GM19328 (cell line): ENCODE measurements at regions not wholly inside any gene's neighbourhood (a gene's known extent, or its start where the extent isn't known, plus 50 kb on each side); places are given as distances from the start of the nearest gene placed in this dataset.

Experiments used
- ATAC-seq: cut with Tn5 transposase; IDR thresholded peaks from one replicate; pipeline ENCODE4 v1.9.1; 2021; ENCODE audit warnings: mild to moderate bottlenecking, moderate library complexity; ENCODE audit not compliant: unreplicated experiment

DNA sequence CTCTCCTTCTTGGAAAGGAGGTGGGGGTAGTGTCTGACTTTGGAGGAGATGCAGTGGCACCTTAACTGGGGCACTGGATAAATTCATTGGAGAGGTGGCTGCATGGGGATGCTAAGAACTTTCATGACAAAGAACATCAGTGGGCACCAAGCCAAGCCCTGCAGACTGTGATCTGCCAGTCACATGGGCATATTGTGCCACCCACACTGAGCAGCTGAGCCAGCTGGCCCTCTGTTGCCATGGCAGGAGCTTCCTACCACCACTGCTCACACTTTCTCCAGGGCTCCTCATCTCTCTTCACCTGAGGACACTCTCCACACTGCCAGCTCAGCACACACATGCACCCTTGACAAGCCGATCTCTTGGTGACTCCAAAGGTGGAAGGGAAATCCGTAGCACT is 715.6 kb downstream of the QKI start:
- no peak for ATAC-seq

DNA sequence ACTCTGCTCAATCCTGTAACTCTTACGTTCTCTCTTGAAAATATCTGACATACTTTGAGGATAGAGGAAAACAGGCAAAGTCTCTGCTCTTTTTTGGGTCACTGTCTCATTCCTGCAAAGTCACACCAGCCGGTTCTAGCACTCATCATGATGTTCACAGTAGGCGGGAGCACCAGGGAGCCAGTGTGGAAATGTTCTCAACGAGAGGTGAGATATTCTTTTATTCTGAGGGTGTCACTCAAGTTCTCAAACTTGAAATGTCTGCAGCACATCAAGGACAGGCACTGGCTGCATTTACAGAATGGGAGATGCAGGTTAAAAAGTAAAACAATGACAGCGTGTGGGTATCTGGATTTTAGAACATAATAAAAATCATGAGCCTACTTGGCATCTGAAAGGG is 714.7 kb downstream of the QKI start:
- ATAC-seq, result no peak

DNA sequence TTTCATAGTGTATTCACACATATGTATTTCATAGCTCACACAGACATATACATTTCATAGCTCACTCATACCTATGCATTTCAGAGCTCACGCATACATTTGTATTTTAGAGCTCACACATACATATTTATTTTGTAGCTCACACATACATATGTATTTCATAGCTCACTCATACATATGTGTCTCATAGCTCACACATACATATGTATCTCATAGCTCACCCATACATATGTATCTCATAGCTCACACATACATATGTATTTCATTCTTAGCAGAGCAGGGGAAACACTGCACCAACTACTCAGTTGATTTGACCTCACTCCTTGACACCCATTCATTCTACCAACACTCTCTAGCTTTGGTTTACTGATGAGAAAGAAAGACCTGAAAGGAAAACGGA is 713.6 kb downstream of the QKI start:
- ATAC-seq, result no peak

DNA sequence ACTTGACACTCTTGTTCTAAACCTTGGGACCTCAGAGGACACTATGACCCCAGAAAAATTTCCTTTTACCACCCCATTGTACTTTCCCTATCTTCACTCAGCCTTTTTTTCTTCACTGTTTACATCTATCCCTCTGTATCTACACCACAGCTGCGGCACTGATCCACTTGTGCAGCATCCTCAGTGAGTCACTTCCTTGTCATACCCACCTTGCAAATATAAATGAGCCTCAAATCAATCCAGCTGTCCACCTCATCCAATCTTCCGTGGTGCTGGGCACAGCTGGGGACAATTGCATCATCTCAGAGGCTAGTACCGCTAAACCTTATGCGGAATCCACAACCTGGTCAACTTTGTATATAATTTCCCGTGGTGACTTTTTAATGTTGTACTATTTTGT is 710.5 kb downstream of the QKI start:
- no peak for ATAC-seq

DNA sequence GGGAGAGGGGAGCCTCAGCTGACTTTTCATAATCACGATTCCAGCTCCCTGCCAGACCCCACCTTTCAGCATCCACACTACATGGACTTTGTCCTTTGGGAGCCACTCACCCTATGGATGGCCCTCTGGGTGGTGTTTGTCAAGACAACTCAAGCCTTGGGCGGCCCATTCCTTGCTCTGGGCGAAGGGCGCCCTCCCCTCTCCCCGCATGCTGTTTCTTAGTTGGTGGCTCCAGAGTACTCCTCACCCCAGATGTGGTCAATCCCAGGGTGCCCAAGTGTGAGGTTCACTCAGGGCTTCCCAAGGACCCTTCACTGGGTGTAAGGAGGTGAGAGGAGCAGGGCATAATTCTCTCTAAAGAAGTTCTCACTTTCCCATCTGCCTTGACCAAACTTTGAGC is 710.0 kb downstream of the QKI start:
- no peak for ATAC-seq

DNA sequence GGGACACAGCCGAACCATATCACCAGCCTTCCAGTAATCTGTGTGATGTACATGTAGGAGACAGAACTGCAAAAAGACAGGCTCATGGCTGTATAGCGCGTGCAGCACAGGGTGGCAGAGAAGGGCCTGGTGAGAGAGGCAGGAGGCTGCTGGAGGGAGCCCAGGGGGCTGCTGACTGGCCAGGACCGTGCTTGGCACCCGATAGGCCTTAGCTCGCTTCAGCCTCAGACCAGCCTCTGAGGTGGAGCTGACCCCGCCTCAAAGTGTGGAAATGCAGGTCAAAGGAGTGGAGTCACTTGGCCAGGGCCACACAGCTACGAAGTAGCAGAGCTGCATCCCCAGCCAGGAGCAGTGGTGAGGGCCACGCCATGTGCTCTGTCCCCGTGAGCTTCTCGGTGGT is 707.6 kb downstream of the QKI start:
- no peak for ATAC-seq

DNA sequence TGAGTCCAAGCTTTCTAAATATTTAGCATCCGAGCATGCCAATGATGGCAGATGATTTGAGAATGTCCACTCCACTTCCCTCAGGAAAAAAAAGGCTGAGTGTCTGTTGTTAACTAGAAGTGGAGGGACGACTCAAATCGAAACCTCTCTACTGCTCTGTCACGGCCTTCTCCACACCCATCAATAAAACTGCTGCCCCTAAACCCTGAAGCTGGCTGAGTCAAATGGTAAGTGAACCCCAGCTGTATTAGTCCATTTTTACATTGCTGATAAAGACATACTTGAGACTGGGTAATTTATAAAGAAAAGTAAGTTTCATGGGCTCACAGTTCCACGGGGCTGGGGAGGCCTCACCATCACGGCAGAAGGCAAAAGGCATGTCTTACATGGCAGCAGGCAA is 707.0 kb downstream of the QKI start:
- ATAC-seq, result no peak

DNA sequence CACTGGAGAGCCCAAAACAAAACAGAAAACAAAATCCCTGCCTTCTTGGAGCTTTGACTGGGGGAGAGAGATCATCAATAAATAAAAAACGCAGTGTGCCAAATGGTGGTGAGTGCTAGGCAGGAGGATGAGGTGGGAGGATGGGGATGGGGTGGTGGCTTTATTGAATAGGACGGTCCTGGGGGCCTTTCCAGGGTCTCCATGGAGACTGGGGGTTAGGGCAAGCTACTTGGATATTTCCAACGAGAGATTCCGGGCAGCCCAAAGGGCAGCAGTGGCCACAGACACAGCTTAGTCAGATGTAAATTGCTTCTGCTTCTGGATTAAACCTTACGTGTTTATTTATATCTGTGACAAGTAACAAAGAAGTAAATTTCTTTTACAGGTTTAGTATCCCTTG is 700.1 kb downstream of the QKI start:
- ATAC-seq, result no peak

DNA sequence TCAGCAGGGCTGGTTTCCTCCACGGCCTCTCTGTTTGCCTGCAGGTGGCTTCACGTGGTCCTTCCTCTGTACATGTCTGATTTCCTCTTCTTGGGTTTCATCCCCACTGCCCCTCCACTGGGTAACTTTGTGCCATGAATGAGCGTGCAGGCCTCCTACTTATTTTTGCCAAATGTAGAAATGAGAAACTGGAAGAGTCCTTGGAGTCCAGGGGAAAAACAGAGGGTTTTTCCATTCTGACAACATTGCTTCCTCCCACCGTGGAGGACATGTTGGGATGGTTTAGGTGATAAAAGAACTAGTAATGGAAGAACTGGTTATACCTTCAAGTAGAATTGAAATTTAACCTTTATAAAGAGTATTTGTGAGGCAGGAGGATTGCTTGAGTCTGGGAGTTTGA is 699.5 kb downstream of the QKI start:
- no peak for ATAC-seq

DNA sequence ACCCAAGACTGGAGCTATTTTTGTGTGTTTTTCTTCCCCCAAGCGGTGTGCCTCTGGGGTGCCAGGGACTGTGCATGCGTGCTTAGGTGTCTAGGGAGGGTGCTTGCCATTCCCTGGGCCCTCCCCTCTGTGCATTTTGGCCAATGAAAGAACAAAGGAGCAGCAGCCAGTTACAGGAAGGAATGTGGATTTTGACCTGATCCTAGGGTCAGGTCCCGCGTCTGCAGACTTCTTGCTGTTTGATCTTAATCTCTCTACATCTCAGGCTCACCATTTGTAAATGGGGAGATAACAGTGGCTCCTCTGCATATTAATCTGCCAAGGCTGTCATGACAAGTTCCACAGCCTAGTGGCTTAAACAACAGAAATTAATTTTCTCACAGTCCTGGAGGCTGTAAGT is 699.1 kb downstream of the QKI start:
- no peak for ATAC-seq

DNA sequence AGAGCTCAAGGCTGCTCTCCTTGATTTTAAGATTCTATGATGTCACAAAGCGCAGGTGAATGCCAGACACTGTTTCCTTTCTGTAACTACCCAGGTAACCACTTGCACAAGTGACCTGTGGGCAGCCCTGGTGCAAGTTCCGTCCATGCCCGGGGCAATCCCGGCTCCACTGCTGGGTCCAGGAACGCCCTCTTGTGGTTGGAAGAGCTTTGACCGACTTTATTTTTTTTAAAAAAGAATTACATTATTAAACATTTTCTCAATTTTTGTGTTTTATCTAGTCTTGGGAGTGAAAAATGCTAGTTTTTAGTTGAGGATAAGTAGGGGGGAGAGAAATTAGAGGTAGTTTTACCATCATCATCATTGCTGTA is 695.2 kb downstream of the QKI start:
- ATAC-seq, result no peak

DNA sequence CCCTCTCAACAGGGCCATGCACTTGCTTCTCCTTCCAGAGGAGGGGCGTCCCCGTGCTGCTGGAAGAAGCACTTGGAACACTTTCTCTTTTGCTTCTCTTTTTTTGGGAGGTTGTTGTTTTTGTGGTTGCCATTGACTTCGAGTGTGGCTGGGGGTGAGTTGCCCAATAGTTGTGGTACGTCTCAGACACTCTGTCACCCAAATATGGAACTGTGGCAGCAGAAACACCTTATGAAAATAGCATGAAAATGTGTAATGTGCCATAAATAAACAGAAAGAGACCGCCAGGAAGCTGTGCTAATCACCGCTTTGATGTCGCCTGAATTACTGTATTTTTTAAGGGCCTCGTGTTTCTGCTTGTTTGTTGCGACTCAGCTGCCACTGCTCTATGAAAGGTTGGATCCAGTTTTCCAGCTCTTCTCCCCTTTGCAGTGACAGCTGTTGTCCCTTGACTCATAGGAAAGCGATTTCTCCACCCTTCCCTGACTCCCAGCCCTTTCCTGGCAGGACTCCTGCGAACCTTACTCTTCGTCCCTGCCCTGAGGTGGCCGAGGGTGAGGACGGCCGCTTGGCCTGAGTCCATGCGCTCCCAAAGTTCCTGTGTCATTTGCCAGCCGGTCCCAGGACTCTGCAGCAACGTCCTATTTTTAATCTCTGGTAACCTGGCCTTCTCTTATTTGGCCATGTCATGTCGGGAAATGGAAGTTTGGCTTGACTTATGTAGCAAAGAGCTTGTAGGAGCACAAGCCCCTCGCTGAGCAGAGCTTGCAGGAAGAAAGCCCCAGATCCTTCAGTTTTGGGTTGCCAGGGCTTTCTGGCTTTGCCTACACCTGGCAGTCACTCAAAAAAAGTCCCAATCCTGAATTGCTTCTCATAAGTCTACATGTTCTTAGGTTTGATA is 694.6 kb downstream of the QKI start:
- no peak for ATAC-seq

DNA sequence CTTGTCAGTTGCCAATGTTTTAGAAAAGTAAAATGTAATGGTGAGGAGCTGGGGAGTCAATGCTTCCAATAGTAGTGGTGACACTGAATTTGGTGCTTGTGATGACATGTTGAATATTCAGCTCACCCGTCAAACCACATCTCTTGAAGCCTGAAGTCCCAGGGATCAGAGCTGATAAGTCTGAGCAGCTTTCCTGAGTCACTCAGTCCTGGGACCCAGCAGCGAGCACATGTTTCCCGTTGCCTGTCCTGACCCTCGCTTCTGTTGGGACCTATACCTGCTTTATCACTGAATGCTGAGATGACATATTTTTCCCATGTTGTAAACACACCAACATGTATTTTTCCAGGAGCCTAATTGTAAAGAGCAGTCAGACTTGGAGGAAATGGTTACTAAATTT is 693.6 kb downstream of the QKI start:
- no peak for ATAC-seq

DNA sequence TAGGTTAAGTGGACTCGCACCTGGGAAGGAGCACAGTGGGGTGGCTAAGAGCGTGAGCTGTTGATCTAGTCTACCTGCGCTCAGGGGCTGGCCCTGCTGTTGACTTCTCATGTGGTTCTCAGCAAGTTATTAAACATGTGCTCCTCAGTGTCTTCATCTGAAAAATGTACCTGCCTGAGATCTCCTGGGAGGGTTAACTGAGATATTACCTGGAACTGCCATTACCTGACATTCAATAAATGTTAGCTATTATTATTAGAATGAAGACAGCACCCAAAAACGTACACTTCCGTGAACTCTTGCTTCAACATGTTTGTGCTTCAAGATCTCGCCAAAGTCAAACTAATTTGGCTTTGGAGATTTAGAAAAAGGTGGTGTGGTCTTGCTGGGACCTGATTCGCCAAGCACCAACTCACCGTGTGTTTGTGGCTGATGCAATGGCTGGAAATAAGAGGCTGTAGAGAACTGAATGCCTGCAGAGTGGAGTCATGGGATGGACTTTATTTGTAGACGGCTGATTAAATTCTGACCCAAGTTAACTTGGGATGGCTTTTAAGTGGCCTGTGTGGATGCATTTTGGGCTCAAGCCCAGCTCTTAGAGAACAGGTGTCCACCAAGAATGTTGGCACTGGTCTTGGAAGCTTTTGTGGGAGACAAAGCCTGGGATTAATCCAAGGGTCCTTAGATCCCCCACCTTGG is 692.9 kb downstream of the QKI start:
- no peak for ATAC-seq

DNA sequence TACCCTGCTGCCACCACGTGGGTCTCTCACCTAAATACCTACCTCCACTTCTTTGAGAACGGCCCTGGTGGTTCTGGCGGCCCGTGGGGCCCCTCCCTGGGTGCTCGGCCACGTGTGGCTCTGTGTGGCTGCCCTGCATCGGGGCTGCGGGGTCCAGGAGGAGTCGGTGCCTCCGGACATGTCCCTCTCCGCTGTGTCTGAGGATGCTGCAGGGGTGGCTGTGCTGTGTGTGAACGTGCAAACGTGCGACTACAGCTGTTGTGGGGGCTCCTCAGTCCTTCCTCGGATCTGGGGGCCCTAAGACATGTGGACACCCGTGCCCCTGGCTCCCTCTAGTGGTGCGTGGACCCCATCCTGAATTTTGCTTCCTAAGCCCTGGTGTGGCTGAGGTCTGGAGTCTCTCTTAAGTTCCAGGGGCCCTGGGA is 691.8 kb downstream of the QKI start:
- no peak for ATAC-seq

DNA sequence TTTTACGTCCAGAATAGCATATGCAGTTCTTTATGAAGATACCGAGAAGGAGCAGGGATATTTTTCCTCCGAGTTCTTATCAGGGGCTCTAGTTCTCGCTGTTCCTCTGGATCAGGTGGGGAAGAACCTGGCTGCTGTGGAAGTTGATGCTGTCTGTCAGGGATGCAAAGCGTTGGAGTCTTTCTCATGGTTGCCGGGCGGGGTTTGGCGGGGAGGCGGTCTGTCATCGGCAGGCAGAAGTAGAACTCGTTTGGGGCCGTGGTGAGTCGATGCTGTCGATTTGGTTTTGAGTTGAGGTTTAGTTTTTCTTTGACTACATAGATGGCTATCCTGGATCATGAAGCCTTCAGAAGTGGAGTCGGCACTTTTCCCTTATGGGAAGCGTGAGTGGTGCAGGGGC is 691.2 kb downstream of the QKI start:
- no peak for ATAC-seq

DNA sequence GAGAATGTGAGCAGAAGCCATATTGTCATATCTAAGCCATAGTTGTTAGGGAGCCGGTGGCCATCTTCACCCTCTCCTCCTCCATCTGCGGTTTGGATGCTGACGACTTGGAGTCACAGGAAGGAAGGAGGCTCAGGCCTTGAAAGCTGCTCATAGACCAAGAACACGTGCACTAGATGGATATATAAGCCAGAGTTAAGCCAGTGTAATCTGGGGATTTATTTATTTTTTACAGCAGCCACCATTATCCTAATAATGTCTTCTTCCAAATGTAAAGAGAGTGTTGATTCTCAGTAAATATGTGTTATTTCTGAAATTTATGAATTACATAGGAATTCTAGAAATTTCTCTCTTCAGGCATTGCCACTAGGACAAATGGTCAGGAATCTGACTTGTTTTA is 689.9 kb downstream of the QKI start:
- ATAC-seq, result no peak

DNA sequence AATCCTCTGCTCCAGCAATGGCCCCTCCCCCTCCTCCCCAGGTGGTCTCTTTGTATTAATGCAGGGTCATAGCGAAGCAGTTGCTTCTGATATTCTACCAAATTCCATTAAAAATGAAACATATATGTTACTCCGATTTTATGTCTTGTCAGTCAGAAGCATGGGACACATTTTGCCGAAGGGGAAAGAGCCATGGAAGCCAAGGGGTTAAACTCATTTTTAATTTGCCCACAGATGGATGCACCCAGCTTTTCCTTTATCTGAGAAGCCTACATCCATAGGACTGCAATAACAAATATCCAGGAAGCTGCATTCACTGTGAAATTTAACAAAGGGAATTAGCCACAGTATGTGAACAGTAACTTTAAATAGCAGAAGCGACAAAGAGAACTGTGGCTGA is 688.2 kb downstream of the QKI start:
- no peak for ATAC-seq

DNA sequence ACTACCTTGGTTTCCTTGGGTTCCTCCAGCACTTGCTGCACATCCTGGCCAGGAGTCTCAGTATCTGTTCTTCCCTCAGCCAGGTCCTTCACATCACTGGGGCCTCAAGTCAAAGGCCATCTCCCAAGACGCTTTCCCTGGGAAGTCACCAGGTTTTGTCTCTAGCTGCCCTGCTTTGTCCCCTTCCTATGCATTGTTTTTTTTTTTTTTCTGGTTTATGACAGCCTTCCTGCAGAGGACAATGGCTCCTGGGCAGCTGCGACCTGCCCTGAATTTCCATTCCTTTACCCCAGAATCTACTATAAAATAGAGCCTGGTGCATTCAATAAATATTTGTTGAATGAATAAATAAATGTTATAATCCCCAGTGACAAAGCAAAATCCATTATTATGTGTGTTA is 687.3 kb downstream of the QKI start:
- no peak for ATAC-seq

DNA sequence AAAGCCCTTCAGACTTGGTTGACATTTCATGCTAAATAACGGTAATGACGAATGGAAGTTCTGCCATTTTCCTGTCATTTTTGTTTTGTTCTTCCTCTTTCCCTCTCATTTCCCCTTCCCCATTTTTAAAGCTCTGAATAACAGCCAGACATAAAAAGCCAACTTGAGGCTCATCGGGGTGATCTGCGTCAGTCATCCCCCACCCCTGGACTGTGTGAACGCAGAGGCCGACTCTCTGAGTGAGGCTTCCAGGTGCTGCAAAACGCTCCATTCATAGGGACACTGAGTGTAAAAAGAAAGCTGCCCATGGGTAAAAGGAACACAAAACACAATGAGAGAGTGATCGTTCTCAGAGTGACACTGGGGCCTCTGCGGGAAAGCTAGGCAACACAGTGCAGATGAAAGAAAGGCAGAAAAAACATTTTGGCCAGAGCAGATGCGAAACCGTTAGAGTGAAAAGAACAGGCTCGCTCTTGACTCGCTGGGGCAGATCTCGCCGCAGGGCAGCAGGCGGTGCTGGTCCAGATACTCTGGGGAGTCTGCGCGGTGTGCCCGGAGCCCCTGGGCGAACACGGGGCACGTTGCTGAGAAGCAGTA is 684.8 kb downstream of the QKI start:
- ATAC-seq, result no peak

DNA sequence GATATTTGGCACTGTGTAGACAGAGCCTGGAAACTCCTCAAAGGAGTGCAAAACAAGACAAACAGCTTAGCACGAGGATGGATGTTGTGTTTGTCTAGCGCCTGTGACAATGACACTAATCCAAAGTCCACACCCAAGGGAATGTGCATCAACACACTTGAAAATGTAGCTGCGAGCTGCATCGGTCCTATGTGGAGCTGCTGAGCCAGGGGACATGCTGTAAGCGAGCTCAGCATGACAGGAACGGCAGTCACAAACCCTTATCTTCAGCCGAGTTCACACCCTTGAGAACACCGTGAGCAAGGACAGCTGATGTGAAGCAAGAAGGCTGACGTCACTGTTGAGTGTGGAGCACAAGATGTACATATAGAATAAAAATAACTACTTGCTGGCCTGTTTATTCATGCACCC is 684.3 kb downstream of the QKI start:
- no peak for ATAC-seq
